HG03521 (cell line): ENCODE measurements at regions not wholly inside any gene's neighbourhood (a gene's known extent, or its start where the extent isn't known, plus 50 kb on each side); places are given as distances from the start of the nearest gene placed in this dataset.
"Not testable (repeated sequence)": the region's sequence is repeated elsewhere in the genome, so short reads cannot be mapped to it uniquely, and the experiment has no call there.

Source experiments
- ATAC-seq: cut with Tn5 transposase; IDR thresholded peaks from one replicate; pipeline ENCODE4 v1.9.1; 2021; ENCODE audit warnings: mild to moderate bottlenecking, moderate library complexity; ENCODE audit not compliant: unreplicated experiment

GRCh38 chr6:19209202-19209601 is 628.0 kb upstream of the ID4 start:
- no peak for ATAC-seq

GRCh38 chr6:19210849-19211590 is 626.1 kb upstream of the ID4 start:
- ATAC-seq, result no peak

- no peak for ATAC-seq
Observed at GRCh38 chr6:19214231-19214630, 622.9 kb upstream of the ID4 start.

GRCh38 chr6:19219931-19220330 is 617.2 kb upstream of the ID4 start:
- ATAC-seq, result no peak

- no peak for ATAC-seq
Observed at GRCh38 chr6:19231878-19232561, 605.1 kb upstream of the ID4 start.

GRCh38 chr6:19245656-19246055 is 591.5 kb upstream of the ID4 start:
- ATAC-seq, result no peak

- not testable (repeated sequence) for ATAC-seq
Observed at GRCh38 chr6:19247181-19247580, 590.0 kb upstream of the ID4 start.

GRCh38 chr6:19256123-19256522 is 581.0 kb upstream of the ID4 start:
- ATAC-seq, result not testable (repeated sequence)

GRCh38 chr6:19261642-19262041 is 575.5 kb upstream of the ID4 start:
- no peak for ATAC-seq

GRCh38 chr6:19268117-19268516 is 569.1 kb upstream of the ID4 start:
- no peak for ATAC-seq

- no peak for ATAC-seq
Observed at GRCh38 chr6:19268718-19269117, 568.5 kb upstream of the ID4 start.

GRCh38 chr6:19269341-19269898 is 567.8 kb upstream of the ID4 start:
- no peak for ATAC-seq

- no peak for ATAC-seq
Observed at GRCh38 chr6:19270616-19271015, 566.6 kb upstream of the ID4 start.

- ATAC-seq, result no peak
Observed at GRCh38 chr6:19279273-19279684, 557.9 kb upstream of the ID4 start.

GRCh38 chr6:19287928-19288327 is 549.2 kb upstream of the ID4 start:
- ATAC-seq, result no peak

GRCh38 chr6:19289457-19289856 is 547.7 kb upstream of the ID4 start:
- ATAC-seq, result no peak

- ATAC-seq, result no peak
Observed at GRCh38 chr6:19297880-19298279, 539.3 kb upstream of the ID4 start.

GRCh38 chr6:19298421-19298820 is 538.7 kb upstream of the ID4 start:
- ATAC-seq, result no peak

GRCh38 chr6:19299129-19299528 is 538.0 kb upstream of the ID4 start:
- no peak for ATAC-seq

GRCh38 chr6:19301980-19302379 is 535.2 kb upstream of the ID4 start:
- no peak for ATAC-seq

- no peak for ATAC-seq
Observed at GRCh38 chr6:19303383-19303782, 533.8 kb upstream of the ID4 start.

- no peak for ATAC-seq
Observed at GRCh38 chr6:19309661-19310060, 527.5 kb upstream of the ID4 start.
